HG02973 (cell line): ENCODE measurements at regions not wholly inside any gene's neighbourhood (a gene's known extent, or its start where the extent isn't known, plus 50 kb on each side); places are given as distances from the start of the nearest gene placed in this dataset.

Experiments
- ATAC-seq: cut with Tn5 transposase; IDR thresholded peaks from one replicate; pipeline ENCODE4 v1.9.1; 2021; ENCODE audit warnings: moderate library complexity; ENCODE audit not compliant: unreplicated experiment

GRCh38 chr11:92812841-92813240 lies 156.6 kb upstream of the MTNR1B start:
- no peak for ATAC-seq

- no peak for ATAC-seq
These were observed 149.6 kb upstream of the MTNR1B start for GRCh38 chr11:92819830-92820229.

- no peak for ATAC-seq
These were observed 148.6 kb upstream of the MTNR1B start for GRCh38 chr11:92820860-92821259.

DNA sequence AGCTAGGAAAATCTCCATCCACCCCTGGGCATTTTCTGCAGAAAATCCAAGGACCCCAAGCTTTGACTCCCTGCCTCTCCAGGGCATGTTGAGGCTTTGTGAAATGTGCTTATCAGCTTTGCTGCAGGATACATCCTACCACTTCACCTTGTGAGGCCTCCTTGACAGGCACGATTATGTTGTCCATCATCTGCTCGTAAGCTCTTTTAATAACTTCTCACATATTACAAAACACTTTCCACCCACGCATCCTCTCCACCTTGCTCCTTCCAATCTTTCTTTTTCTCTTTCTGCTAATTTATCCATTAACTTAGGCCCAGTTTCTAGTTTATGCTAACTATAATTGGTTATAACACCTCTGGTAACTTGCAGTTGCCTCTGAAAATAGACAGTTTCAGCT lies 147.0 kb upstream of the MTNR1B start:
- ATAC-seq: no peak

DNA sequence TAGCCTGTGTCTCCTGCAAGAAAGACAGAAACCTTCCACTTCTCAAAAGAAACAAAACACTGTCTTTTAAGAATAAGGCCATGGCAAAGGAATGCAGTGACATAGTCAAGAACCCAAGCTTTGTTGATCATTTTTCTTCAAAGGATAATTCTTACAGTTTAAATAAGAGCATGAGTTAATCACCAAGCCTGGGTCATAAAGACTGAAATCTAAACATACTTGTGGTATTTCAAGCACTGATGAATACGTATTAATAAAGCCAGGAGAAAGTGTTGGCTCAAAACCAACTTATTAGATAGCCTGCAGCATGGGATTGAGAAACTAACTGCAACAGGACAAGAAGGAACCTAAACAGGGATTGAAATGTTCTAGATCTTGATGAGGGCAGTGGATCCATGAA lies 143.3 kb upstream of the MTNR1B start:
- no peak for ATAC-seq

GRCh38 chr11:92826603-92827002 lies 142.8 kb upstream of the MTNR1B start:
- ATAC-seq: no peak

DNA sequence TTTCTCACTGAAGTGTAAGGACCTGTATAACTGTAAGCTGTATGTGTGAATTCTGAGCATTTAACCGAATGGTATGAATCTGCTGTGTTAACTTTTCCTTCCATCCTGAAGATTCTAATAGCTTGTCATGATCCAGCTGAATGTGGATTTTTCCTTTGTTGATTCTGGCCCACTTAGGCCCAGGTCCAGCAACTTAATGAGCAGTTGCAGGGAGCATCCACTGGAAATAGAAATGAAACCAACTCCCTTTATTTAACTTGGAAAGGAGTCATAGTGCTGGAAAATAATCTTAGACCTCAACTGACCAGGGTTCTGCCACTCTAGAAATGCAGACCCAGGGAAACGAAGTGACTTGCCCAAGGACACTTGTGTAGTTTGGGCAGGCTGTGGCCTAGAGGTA lies 142.3 kb upstream of the MTNR1B start:
- ATAC-seq: no peak

GRCh38 chr11:92828556-92828955 lies 140.9 kb upstream of the MTNR1B start:
- ATAC-seq: no peak

DNA sequence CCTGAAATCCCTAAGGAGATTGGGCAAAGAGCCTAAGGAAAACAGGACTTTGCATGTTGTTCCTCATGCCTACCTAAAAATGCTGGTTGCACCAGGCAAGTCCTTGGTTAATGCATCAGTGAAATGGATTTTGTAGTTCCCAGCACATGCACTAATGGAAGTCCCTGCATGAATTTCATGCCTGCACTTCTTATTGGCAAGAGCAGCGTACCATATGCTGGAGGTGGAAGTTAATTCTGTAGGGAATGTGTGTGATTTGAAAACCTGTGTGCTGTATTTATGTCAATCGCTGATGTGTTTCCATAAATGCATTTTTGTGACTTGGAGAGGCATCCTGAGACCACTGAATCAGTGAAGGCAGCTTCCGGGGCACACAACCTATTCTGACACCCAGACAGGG lies 140.3 kb upstream of the MTNR1B start:
- ATAC-seq: no peak

DNA sequence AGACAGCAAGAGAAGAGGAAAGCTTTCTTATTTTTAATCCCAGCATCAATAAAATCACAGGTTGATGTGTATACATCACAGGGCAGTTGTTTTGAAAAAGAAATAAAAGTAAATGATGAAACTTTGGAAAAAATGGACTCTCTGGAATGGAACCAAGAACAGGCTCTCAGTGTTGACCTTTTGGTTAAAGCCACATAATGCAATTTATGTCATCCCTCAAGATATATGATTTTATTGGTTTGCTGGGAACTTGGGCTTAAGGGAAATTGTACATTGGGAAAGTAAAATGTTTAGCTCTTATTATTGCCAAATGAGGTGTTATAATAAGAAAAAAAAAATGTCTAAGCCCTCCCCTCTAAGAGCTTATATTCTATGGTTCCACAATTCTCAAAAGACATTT lies 139.8 kb upstream of the MTNR1B start:
- ATAC-seq: no peak

GRCh38 chr11:92830377-92831155 lies 138.9 kb upstream of the MTNR1B start:
- peak; percentile 61 for ATAC-seq

GRCh38 chr11:92834296-92835020 lies 135.0 kb upstream of the MTNR1B start:
- ATAC-seq: no peak

DNA sequence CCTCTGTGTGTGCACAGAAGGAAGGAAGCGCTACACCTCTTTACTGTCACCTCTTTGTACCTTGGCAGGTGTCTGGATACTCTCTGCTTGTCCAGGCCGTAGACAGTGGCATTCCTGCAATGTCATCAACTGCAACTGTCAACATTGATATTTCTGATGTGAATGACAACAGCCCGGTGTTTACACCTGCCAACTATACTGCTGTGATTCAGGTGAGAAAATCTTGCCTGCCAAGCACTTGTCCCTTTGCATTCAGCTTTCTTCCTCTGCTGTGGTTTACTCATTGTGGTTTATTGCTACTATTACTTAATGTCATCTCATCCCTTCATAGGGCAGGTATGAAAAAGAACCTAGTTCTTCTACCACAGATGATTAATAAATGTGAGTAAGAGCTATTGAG lies 131.9 kb upstream of the MTNR1B start:
- ATAC-seq: no peak

- no peak for ATAC-seq
These were observed 130.6 kb upstream of the MTNR1B start for GRCh38 chr11:92838759-92839310.

DNA sequence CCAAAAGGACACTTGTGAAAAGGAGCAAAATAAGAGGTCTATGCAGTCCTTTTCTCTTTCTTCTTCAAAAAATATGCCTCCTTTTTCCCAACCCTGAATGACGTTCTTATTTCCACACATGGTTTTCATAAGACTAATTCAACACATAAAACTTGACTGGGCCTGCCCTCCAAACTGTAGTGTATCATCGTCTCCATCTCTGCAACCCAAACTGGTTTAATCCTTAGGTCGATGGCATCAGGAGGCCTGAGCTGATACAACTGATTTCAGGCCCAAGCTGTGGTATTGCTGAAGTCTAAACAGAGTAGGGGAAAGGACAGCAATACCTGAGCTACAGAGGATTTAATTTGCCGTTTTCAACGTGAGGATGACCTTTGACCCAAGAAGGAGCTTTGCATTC lies 130.0 kb upstream of the MTNR1B start:
- ATAC-seq: no peak

DNA sequence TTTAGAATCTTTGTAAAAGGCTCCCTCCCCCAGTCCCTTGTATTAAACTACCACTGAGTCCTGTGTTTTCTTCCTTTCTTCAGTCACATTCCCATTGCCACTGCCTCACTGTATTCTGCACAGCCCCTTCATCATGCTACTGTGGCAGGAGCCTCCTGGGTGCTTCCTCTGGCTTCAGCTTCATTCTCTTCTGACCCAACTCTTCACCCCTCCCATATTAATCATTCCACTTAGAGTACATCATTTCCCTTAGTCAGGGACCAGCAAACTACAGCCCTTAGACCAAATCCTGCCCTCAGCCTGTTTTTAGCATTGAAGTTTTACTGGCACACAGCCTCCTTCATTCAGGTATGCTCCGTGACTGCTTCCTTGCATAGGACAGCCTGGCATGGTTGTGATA lies 127.7 kb upstream of the MTNR1B start:
- no peak for ATAC-seq

GRCh38 chr11:92843455-92843854 lies 126.0 kb upstream of the MTNR1B start:
- ATAC-seq: no peak

- no peak for ATAC-seq
These were observed 125.3 kb upstream of the MTNR1B start for GRCh38 chr11:92844197-92844596.

DNA sequence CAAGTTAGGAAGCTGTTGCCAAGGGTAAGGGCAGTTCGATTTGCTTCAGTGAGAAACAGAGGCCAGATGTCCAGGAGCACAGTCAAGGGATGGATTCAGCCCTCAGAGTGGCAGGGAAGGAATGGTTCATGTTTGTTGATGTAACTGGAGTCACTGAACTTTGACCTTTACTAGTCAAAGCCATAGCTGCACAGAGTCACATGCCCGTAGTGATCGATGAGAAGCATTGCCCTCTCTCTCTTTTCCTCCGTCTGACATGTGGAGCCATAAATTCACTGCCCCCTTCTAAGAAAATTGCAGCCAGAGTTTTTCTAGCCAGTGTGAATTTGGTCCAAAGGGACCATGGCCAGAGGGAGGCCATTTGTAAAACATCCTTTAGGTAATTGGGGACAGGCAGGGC lies 124.1 kb upstream of the MTNR1B start:
- ATAC-seq: no peak

- no peak for ATAC-seq
These were observed 123.6 kb upstream of the MTNR1B start for GRCh38 chr11:92845805-92846204.

DNA sequence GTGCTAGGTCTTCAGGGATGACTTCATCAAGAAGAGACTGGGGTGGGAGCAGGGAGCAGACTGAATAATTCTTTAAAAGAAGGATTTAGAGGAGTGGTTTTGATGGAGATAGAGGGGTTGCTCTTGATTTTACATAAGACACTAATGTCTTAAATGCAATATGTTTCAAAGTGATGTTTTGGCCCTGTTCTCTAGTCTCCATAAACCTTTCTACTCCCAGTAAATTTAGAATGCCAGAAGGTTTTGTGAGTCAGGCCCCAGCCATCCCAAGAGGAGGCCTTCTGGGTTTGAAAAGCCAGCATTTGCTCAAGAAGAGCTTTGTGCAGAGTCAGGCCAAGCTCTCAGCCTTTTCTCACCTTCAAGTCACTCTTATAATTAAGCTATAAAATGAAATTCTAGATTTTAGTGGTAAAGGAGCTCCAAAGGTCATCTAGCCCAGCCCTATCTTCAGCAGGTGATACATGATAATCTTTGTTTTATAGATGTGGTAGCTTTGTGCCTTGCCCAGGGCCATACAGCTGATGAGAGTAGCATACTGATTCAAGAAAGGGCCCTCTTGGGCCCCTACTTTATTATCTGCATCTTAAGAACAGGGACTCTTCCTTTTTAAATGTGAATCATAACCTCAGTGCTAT lies 122.8 kb upstream of the MTNR1B start:
- ATAC-seq: no peak

GRCh38 chr11:92848578-92848977 lies 120.9 kb upstream of the MTNR1B start:
- no peak for ATAC-seq
